GM12865 (cell line): ENCODE measurements at regions not wholly inside any gene's neighbourhood (a gene's known extent, or its start where the extent isn't known, plus 50 kb on each side); places are given as distances from the start of the nearest gene placed in this dataset.
"Not testable (repeated sequence)": the region's sequence is repeated elsewhere in the genome, so short reads cannot be mapped to it uniquely, and the experiment has no call there.

Experiments used
- DNase-seq: peaks from one replicate; pipeline ENCODE4 v3.0.0; 2010; ENCODE audit warnings: low read depth
- H3K4me3 ChIP-seq: 2 replicates; pipeline ENCODE4 v1.5.1; 2011; ENCODE audit warnings: mild to moderate bottlenecking, low read depth, low read length, control low read depth
- CTCF ChIP-seq: IDR thresholded peaks from 2 replicates; pipeline ENCODE4 v1.5.1; 2011; ENCODE audit warnings: low read length, control low read depth, low read depth, inconsistent platforms; ENCODE audit not compliant: insufficient read depth; ENCODE audit errors: missing control alignments

GRCh38 chr13:50179977-50180376 is 164.7 kb downstream of the KCNRG start:
- TF ChIP-seq CTCF = no peak
- H3K4me3 ChIP-seq = no peak overlapping the region
- no peak for DNase-seq

- H3K4me3 ChIP-seq, DNase-seq: not testable (repeated sequence)
These were observed 170.8 kb downstream of the KCNRG start for GRCh38 chr13:50185769-50186763.

- no peak for DNase-seq
- no peak overlapping the region for H3K4me3 ChIP-seq
- no peak for TF ChIP-seq CTCF
These were observed 172.2 kb downstream of the KCNRG start for GRCh38 chr13:50187352-50188029.

GRCh38 chr13:50188696-50189095 is 173.5 kb downstream of the KCNRG start:
- TF ChIP-seq CTCF = no peak
- H3K4me3 ChIP-seq = no peak overlapping the region
- DNase-seq = no peak

- no peak overlapping the region for H3K4me3 ChIP-seq
- DNase-seq = peak; percentile 5
- TF ChIP-seq CTCF = no peak
These were observed 174.2 kb downstream of the KCNRG start for GRCh38 chr13:50189450-50189849.

- H3K4me3 ChIP-seq = no peak overlapping the region
- no peak for DNase-seq
- TF ChIP-seq CTCF = no peak
These were observed 175.8 kb downstream of the KCNRG start for GRCh38 chr13:50191004-50191403.

GRCh38 chr13:50192272-50192813 is 177.1 kb downstream of the KCNRG start:
- no peak for DNase-seq
- TF ChIP-seq CTCF = no peak
- no peak overlapping the region for H3K4me3 ChIP-seq
